ENCODE measurements at regions not wholly inside any gene's neighbourhood (a gene's known extent, or its start where the extent isn't known, plus 50 kb on each side); places are given as distances from the start of the nearest gene placed in this dataset.
"Not testable (repeated sequence)": the region's sequence is repeated elsewhere in the genome, so short reads cannot be mapped to it uniquely, and the experiment has no call there.

DNA sequence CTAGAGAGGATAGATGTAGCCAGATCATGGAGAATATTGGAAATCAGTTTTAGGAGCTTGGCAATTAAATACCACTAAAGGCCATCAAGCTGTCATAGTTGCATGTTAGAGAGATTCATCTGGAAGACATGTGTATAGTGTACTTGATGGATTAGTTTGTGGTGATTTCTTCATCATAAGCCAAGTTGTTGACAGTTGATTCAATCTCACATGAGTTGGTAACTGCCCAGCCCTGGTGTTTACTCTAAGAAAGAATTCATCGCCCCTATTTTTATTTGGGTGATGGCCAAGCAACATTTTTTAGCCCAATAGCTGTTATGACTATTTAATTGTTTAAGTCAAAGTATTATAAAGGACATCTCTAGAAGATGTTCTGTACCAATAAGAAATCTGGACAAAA is 737.6 kb downstream of the PLA2G4A start:
- TF ChIP-seq, protein P1, sequence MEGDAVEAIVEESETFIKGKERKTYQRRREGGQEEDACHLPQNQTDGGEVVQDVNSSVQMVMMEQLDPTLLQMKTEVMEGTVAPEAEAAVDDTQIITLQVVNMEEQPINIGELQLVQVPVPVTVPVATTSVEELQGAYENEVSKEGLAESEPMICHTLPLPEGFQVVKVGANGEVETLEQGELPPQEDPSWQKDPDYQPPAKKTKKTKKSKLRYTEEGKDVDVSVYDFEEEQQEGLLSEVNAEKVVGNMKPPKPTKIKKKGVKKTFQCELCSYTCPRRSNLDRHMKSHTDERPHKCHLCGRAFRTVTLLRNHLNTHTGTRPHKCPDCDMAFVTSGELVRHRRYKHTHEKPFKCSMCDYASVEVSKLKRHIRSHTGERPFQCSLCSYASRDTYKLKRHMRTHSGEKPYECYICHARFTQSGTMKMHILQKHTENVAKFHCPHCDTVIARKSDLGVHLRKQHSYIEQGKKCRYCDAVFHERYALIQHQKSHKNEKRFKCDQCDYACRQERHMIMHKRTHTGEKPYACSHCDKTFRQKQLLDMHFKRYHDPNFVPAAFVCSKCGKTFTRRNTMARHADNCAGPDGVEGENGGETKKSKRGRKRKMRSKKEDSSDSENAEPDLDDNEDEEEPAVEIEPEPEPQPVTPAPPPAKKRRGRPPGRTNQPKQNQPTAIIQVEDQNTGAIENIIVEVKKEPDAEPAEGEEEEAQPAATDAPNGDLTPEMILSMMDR (conservative IDR thresholded peaks at IDR 0.05; ENCODE audit: low read depth, low read length), result no peak
- peak; percentile 66 for DNase-seq (ENCODE audit: low read depth)
- no peak overlapping the region for H3K4me3 ChIP-seq (ENCODE audit: low read length)

DNA sequence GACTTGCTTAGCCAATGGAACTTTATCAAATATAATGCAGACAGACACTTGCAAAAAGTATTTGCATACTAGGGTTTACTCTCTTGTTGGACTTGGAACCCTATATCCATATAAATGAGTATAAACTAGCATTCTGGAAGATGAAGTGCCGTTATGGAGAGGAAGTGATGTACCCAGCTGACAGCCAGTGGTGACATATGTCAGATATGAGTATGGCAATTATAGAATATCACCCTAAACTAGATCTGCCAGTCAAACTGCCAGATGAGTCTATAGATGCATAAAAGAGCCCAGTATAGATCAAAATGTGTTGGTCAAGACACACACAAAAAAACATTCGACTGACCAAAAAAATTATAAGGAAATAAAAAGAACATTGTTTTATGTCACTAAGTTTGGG is 739.3 kb downstream of the PLA2G4A start:
- H3K4me3 ChIP-seq (ENCODE audit: low read length), result no peak overlapping the region
- DNase-seq (ENCODE audit: low read depth), result no peak
- TF ChIP-seq, protein P1 (conservative IDR thresholded peaks at IDR 0.05; ENCODE audit: low read depth, low read length), result no peak

DNA sequence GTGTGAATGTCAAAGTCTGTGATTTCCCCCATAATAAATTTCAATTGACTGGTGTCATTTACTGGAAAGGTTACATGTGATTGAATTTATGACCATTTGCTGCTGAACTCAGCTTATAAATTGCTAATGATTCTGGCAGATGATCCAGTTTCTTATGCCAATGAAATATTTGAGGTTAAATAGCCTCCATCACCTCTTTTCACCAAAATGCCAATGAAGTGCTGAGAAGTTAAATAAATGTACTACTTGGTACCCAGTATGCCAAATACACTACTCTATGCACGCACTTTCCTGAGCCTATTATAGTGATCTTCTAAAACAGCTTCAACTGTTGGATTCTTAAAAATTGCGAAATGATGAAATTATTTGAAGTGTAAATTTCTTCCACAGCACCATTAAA is 741.4 kb downstream of the PLA2G4A start:
- DNase-seq (ENCODE audit: low read depth), result peak; percentile 60
- TF ChIP-seq, protein P1 (conservative IDR thresholded peaks at IDR 0.05; ENCODE audit: low read depth, low read length), result no peak
- no peak overlapping the region for H3K4me3 ChIP-seq (ENCODE audit: low read length)

DNA sequence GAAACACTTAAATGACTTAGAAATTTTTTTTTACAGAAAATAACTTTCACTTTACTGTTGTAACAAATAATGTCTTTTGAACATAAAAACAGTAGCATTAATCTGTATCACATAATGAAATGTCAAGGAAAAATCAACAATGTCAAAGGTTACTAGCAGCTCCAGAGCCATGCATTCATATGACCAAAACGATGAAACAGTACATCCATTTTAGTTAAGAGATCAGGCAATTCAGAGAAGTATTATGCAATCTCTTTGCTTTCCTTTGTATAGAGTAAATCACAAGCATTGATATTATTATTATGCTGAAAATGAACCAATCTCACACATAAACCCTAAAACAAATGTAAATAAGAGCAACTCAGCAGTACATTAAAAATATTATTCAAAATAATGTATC is 748.9 kb downstream of the PLA2G4A start:
- TF ChIP-seq, protein P1 (conservative IDR thresholded peaks at IDR 0.05; ENCODE audit: low read depth, low read length), result no peak
- no peak overlapping the region for H3K4me3 ChIP-seq (ENCODE audit: low read length)
- DNase-seq (ENCODE audit: low read depth), result no peak

DNA sequence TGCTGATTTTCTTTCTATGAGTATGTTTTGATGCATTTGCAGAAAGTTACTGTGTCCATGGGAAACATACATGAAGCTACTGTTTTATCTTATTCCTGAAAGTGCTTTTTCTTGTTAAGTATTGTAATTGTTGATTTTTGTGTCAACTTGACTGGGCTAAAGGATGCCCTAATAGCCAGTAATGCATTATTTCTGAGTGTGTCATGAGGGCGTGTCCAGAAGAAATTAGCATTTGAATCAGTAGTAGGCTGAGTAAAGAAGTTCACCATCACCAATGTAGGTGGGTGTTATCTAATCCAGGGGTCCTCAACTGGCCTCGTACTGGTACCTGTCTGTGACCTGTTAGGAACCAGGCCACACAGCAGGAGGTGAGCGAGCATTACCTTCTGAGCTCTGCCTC is 760.2 kb downstream of the PLA2G4A start:
- H3K4me3 ChIP-seq (ENCODE audit: low read length), result no peak overlapping the region
- DNase-seq (ENCODE audit: low read depth), result no peak

DNA sequence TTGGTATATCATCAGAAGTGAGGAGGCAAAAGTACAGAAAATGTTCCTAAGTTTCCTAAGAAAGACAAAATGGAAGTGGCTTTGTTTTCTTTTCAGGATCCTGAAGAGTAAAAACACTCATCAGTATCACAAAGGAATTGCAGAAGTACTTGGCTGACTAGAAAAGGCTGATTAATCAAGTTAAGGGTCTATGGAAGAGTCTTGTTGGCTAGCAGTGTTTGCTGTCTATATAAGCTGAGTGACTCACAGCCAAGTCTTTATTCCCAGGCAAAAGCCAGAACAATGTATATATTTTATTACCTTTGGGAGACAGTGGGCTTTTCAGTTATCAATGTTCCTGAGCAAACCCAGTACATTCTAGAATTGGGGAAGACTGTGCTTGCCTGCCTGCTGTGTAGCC is 777.0 kb downstream of the PLA2G4A start:
- TF ChIP-seq, protein P1 (conservative IDR thresholded peaks at IDR 0.05; ENCODE audit: low read depth, low read length), result no peak
- DNase-seq (ENCODE audit: low read depth), result no peak
- H3K4me3 ChIP-seq (ENCODE audit: low read length), result no peak overlapping the region

More for the DNA sequence above, 760.2 kb downstream of the PLA2G4A start:
- TF ChIP-seq, protein P1 (conservative IDR thresholded peaks at IDR 0.05; ENCODE audit: low read depth, low read length), result no peak

DNA sequence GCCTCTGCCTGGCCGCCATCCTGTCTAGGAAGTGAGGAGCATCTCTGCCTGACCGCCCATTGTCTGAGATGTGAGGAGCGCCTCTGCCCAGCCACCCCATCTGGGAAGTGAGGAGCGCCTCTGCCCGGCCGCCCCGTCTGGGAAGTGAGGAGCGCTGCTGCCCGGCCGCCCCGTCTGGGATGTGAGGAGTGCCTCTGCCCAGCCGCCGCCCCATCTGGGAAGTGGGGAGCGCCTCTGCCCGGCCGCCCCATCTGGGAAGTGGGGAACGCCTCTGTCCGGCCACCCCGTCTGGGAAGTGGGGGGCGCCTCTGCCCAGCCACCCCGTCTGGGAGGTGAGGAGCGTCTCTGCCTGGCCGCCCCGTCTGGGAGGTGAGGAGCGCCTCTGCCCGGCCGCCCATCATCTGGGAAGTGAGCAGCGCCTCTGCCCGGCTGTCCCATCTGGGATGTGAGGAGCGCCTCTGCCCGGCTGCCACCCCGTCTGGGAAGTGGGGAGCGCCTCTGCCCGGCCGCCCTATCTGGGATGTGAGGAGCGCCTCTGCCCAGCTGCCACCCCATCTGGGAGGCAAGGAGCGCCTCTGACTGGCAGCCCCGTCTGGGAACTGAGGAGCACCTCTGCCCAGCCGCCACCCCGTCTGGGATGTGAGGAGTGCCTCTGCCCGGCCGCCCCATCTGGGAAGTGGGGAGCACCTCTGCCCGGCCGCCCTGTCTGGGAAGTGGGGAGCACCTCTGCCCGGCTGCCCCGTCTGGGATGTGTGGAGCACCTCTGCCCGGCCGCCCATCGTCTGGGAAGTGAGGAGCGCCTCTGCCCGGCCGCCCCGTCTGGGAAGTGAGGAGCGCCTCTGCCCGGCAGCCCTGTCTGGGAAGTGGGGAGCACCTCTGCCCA is 787.3 kb downstream of the PLA2G4A start:
- not testable (repeated sequence) for H3K4me3 ChIP-seq (ENCODE audit: low read length); DNase-seq (ENCODE audit: low read depth)

DNA sequence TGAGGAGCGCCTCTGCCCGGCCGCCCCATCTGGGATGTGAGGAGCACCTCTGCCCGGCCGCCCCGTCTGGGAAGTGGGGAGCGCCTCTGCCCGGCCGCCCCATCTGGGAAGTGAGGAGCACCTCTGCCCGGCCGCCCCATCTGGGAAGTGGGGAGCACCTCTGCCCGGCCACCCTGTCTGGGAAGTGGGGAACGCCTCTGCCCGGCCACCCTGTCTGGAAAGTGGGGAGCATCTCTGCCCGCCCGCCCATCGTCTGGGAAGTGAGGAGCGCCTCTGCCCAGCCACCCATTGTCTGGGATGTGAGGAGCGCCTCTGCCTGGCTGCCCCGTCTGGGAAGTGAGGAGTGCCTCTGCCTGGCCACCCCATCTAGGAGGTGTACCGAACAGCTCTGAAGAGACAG is 788.1 kb downstream of the PLA2G4A start:
- H3K4me3 ChIP-seq (ENCODE audit: low read length); DNase-seq (ENCODE audit: low read depth): not testable (repeated sequence)

Measured in retinal pigment epithelial cell (primary cell).